ENCODE measurements at regions not wholly inside any gene's neighbourhood (a gene's known extent, or its start where the extent isn't known, plus 50 kb on each side); places are given as distances from the start of the nearest gene placed in this dataset.

GRCh38 chr2:226275215-226275614, 524.4 kb downstream of the IRS1 start:
- no peak for DNase-seq (ENCODE audit: extremely low read depth, low read depth)
- TF ChIP-seq CTCF (IDR thresholded peaks at IDR 0.05; ENCODE audit: low read depth, low read length, missing control alignments): no peak
- no peak overlapping the region for H3K4me3 ChIP-seq (replicated peaks; ENCODE audit: low read depth, low read length)

GRCh38 chr2:226274143-226274542, 525.5 kb downstream of the IRS1 start:
- no peak overlapping the region for H3K4me3 ChIP-seq (replicated peaks; ENCODE audit: low read depth, low read length)
- no peak for TF ChIP-seq CTCF (IDR thresholded peaks at IDR 0.05; ENCODE audit: low read depth, low read length, missing control alignments)
- DNase-seq (ENCODE audit: extremely low read depth, low read depth): no peak

- no peak for TF ChIP-seq CTCF (IDR thresholded peaks at IDR 0.05; ENCODE audit: low read depth, low read length, missing control alignments)
- H3K4me3 ChIP-seq (replicated peaks; ENCODE audit: low read depth, low read length): no peak overlapping the region
- DNase-seq (ENCODE audit: extremely low read depth, low read depth): no peak
Observed at GRCh38 chr2:226273440-226273839, 526.2 kb downstream of the IRS1 start.

GRCh38 chr2:226272435-226272834, 527.2 kb downstream of the IRS1 start:
- H3K4me3 ChIP-seq (replicated peaks; ENCODE audit: low read depth, low read length): no peak overlapping the region
- DNase-seq (ENCODE audit: extremely low read depth, low read depth): no peak
- no peak for TF ChIP-seq CTCF (IDR thresholded peaks at IDR 0.05; ENCODE audit: low read depth, low read length, missing control alignments)

GRCh38 chr2:226270285-226271058, 529.1 kb downstream of the IRS1 start:
- no peak for DNase-seq (ENCODE audit: extremely low read depth, low read depth)
- no peak overlapping the region for H3K4me3 ChIP-seq (replicated peaks; ENCODE audit: low read depth, low read length)
- no peak for TF ChIP-seq CTCF (IDR thresholded peaks at IDR 0.05; ENCODE audit: low read depth, low read length, missing control alignments)

GRCh38 chr2:226267516-226268289, 531.9 kb downstream of the IRS1 start:
- TF ChIP-seq CTCF (IDR thresholded peaks at IDR 0.05; ENCODE audit: low read depth, low read length, missing control alignments): no peak
- H3K4me3 ChIP-seq (replicated peaks; ENCODE audit: low read depth, low read length): no peak overlapping the region
- DNase-seq (ENCODE audit: extremely low read depth, low read depth): no peak

All from HFF-Myc (cell line).